ENCODE measurements at regions not wholly inside any gene's neighbourhood (a gene's known extent, or its start where the extent isn't known, plus 50 kb on each side); places are given as distances from the start of the nearest gene placed in this dataset.

GRCh38 chr9:115756736-115757135, 396.9 kb upstream of the PAPPA start:
- ChIA-PET POLR2A (no interaction called here), CTCF (no interaction called here)
- no peak for DNase-seq (ENCODE audit: extremely low spot score)
- TF ChIP-seq FOXA1 (IDR thresholded peaks at IDR 0.05) (no peak), PKNOX1 (IDR thresholded peaks at IDR 0.05) (no peak), LEF1 (IDR thresholded peaks at IDR 0.05; ENCODE audit: borderline replicate concordance) (no peak), HDGF (IDR thresholded peaks at IDR 0.05; ENCODE audit: borderline replicate concordance) (no peak), ELF4 (IDR thresholded peaks at IDR 0.05) (no peak), ARNT (IDR thresholded peaks at IDR 0.05) (no peak), FOXM1 (IDR thresholded peaks at IDR 0.05; ENCODE audit: borderline replicate concordance) (no peak), SP1 (IDR thresholded peaks at IDR 0.05) (no peak), FOXK2 (IDR thresholded peaks at IDR 0.05) (no peak), TARDBP (IDR thresholded peaks at IDR 0.05) (no peak), NFRKB (IDR thresholded peaks at IDR 0.05) (no peak), ZNF384 (IDR thresholded peaks at IDR 0.05) (no peak), L3MBTL2 (conservative IDR thresholded peaks at IDR 0.05) (no peak), BHLHE40 (IDR thresholded peaks at IDR 0.05; ENCODE audit: borderline replicate concordance) (no peak), CTBP1 (IDR thresholded peaks at IDR 0.05; ENCODE audit: borderline replicate concordance) (no peak), SUZ12 (IDR thresholded peaks at IDR 0.05) (no peak)

GRCh38 chr9:115757461-115757860, 396.1 kb upstream of the PAPPA start:
- POLR2A ChIA-PET: no interaction called here
- no peak for TF ChIP-seq SUZ12 (IDR thresholded peaks at IDR 0.05)
- DNase-seq (ENCODE audit: extremely low spot score): no peak
- CTCF ChIA-PET: no interaction called here

GRCh38 chr9:115758441-115758840, 395.1 kb upstream of the PAPPA start:
- no peak for DNase-seq (ENCODE audit: extremely low spot score)
- ChIA-PET CTCF (no interaction called here), POLR2A (no interaction called here)
- TF ChIP-seq FOXM1 (IDR thresholded peaks at IDR 0.05; ENCODE audit: borderline replicate concordance): no peak
- TF ChIP-seq ELF4 (IDR thresholded peaks at IDR 0.05): no peak
- TF ChIP-seq CTBP1 (IDR thresholded peaks at IDR 0.05; ENCODE audit: borderline replicate concordance): no peak
- no peak for TF ChIP-seq TARDBP (IDR thresholded peaks at IDR 0.05)
- TF ChIP-seq NFRKB (IDR thresholded peaks at IDR 0.05): no peak
- TF ChIP-seq ZNF384 (IDR thresholded peaks at IDR 0.05): no peak
- TF ChIP-seq SP1 (IDR thresholded peaks at IDR 0.05): no peak
- no peak for TF ChIP-seq FOXA1 (IDR thresholded peaks at IDR 0.05)
- no peak for TF ChIP-seq LEF1 (IDR thresholded peaks at IDR 0.05; ENCODE audit: borderline replicate concordance)
- TF ChIP-seq SUZ12 (IDR thresholded peaks at IDR 0.05): no peak
- TF ChIP-seq ARNT (IDR thresholded peaks at IDR 0.05): no peak
- no peak for TF ChIP-seq FOXK2 (IDR thresholded peaks at IDR 0.05)
- no peak for TF ChIP-seq PKNOX1 (IDR thresholded peaks at IDR 0.05)
- TF ChIP-seq L3MBTL2 (conservative IDR thresholded peaks at IDR 0.05): no peak

- no peak for TF ChIP-seq LEF1 (IDR thresholded peaks at IDR 0.05; ENCODE audit: borderline replicate concordance)
- no peak for TF ChIP-seq PKNOX1 (IDR thresholded peaks at IDR 0.05)
- no peak for TF ChIP-seq L3MBTL2 (conservative IDR thresholded peaks at IDR 0.05)
- TF ChIP-seq CTBP1 (IDR thresholded peaks at IDR 0.05; ENCODE audit: borderline replicate concordance): no peak
- no peak for TF ChIP-seq FOXA1 (IDR thresholded peaks at IDR 0.05)
- no peak for TF ChIP-seq NFRKB (IDR thresholded peaks at IDR 0.05)
- TF ChIP-seq ELF4 (IDR thresholded peaks at IDR 0.05): no peak
- no peak for TF ChIP-seq BHLHE40 (IDR thresholded peaks at IDR 0.05; ENCODE audit: borderline replicate concordance)
- TF ChIP-seq SP1 (IDR thresholded peaks at IDR 0.05): no peak
- no peak for TF ChIP-seq ARNT (IDR thresholded peaks at IDR 0.05)
- CTCF ChIA-PET: no interaction called here
- POLR2A ChIA-PET: no interaction called here
- no peak for DNase-seq (ENCODE audit: extremely low spot score)
These were observed 394.2 kb upstream of the PAPPA start for GRCh38 chr9:115759426-115759825.

GRCh38 chr9:115764645-115765044, 388.9 kb upstream of the PAPPA start:
- POLR2A ChIA-PET: no interaction called here
- CTCF ChIA-PET: no interaction called here
- TF ChIP-seq PKNOX1 (IDR thresholded peaks at IDR 0.05) (no peak), HDGF (IDR thresholded peaks at IDR 0.05; ENCODE audit: borderline replicate concordance) (no peak), SUZ12 (IDR thresholded peaks at IDR 0.05) (no peak), ZNF384 (IDR thresholded peaks at IDR 0.05) (no peak), FOXA1 (IDR thresholded peaks at IDR 0.05) (no peak)
- no peak for DNase-seq (ENCODE audit: extremely low spot score)

- CTCF ChIA-PET: no interaction called here
- POLR2A ChIA-PET: no interaction called here
- DNase-seq (ENCODE audit: extremely low spot score): no peak
- TF ChIP-seq SP1 (IDR thresholded peaks at IDR 0.05) (no peak), CTBP1 (IDR thresholded peaks at IDR 0.05; ENCODE audit: borderline replicate concordance) (no peak), FOXK2 (IDR thresholded peaks at IDR 0.05) (no peak), L3MBTL2 (conservative IDR thresholded peaks at IDR 0.05) (no peak), PKNOX1 (IDR thresholded peaks at IDR 0.05) (no peak), HDGF (IDR thresholded peaks at IDR 0.05; ENCODE audit: borderline replicate concordance) (no peak), FOXM1 (IDR thresholded peaks at IDR 0.05; ENCODE audit: borderline replicate concordance) (no peak), ARNT (IDR thresholded peaks at IDR 0.05) (no peak), BHLHE40 (IDR thresholded peaks at IDR 0.05; ENCODE audit: borderline replicate concordance) (no peak), TARDBP (IDR thresholded peaks at IDR 0.05) (no peak), ZNF384 (IDR thresholded peaks at IDR 0.05) (no peak), NFRKB (IDR thresholded peaks at IDR 0.05) (no peak), SUZ12 (IDR thresholded peaks at IDR 0.05) (no peak), ELF4 (IDR thresholded peaks at IDR 0.05) (no peak)
These were observed 388.5 kb upstream of the PAPPA start for GRCh38 chr9:115765060-115765459.

Measured in HEK293T (cell line).